Activated naive CD4-positive, alpha-beta T cell treated with Interleukin-2 at 50 U/mL for 16 hours (primary cell): ENCODE measurements at regions not wholly inside any gene's neighbourhood (a gene's known extent, or its start where the extent isn't known, plus 50 kb on each side); places are given as distances from the start of the nearest gene placed in this dataset.

ENCODE experiments used
- DNase-seq: peaks from one replicate; pipeline ENCODE4 v3.0.0-alpha.2; 2020

GRCh38 chr5:7018601-7019000, 305.4 kb downstream of the TENT4A start:
- DNase-seq = no peak

GRCh38 chr5:7036192-7036835, 323.1 kb downstream of the TENT4A start:
- DNase-seq = no peak

- no peak for DNase-seq
Measured at GRCh38 chr5:7039074-7039473, 325.8 kb downstream of the TENT4A start.

GRCh38 chr5:7040111-7040510, 326.9 kb downstream of the TENT4A start:
- no peak for DNase-seq

GRCh38 chr5:7043797-7044196, 330.6 kb downstream of the TENT4A start:
- DNase-seq = no peak

GRCh38 chr5:7047511-7048261, 334.5 kb downstream of the TENT4A start:
- DNase-seq = no peak

- DNase-seq = no peak
Measured at GRCh38 chr5:7050986-7051385, 337.8 kb downstream of the TENT4A start.

GRCh38 chr5:7053125-7053524, 339.9 kb downstream of the TENT4A start:
- DNase-seq = no peak

GRCh38 chr5:7053528-7054209, 340.4 kb downstream of the TENT4A start:
- DNase-seq = no peak

GRCh38 chr5:7066471-7067235, 329.3 kb upstream of the ADCY2 start:
- no peak for DNase-seq

- no peak for DNase-seq
Measured at GRCh38 chr5:7068156-7068555, 327.8 kb upstream of the ADCY2 start.

GRCh38 chr5:7068899-7069298, 327.0 kb upstream of the ADCY2 start:
- no peak for DNase-seq

- DNase-seq = no peak
Measured at GRCh38 chr5:7072188-7072587, 323.8 kb upstream of the ADCY2 start.

GRCh38 chr5:7073666-7074065, 322.3 kb upstream of the ADCY2 start:
- no peak for DNase-seq

GRCh38 chr5:7074176-7074575, 321.8 kb upstream of the ADCY2 start:
- DNase-seq = no peak

GRCh38 chr5:7075470-7075869, 320.5 kb upstream of the ADCY2 start:
- no peak for DNase-seq

- DNase-seq = no peak
Measured at GRCh38 chr5:7078101-7078500, 317.8 kb upstream of the ADCY2 start.

GRCh38 chr5:7078901-7079300, 317.0 kb upstream of the ADCY2 start:
- no peak for DNase-seq

GRCh38 chr5:7080501-7080900, 315.4 kb upstream of the ADCY2 start:
- DNase-seq = no peak

- no peak for DNase-seq
Measured at GRCh38 chr5:7087719-7088297, 308.1 kb upstream of the ADCY2 start.

GRCh38 chr5:7088849-7089248, 307.1 kb upstream of the ADCY2 start:
- DNase-seq = no peak

- no peak for DNase-seq
Measured at GRCh38 chr5:7094626-7095025, 301.3 kb upstream of the ADCY2 start.

GRCh38 chr5:7096294-7096693, 299.6 kb upstream of the ADCY2 start:
- no peak for DNase-seq
